Panc1 (cell line): ENCODE measurements at regions not wholly inside any gene's neighbourhood (a gene's known extent, or its start where the extent isn't known, plus 50 kb on each side); places are given as distances from the start of the nearest gene placed in this dataset.

Experiments used
- ATAC-seq: fragments of 200-7000 bp; cut with Tn5 transposase; 2 replicates; pipeline ENCODE4 v1.9.1; 2020; ENCODE audit warnings: mild to moderate bottlenecking, moderate library complexity
- BruUV-seq: library from RNA; stranded (reverse); fragments of 400-500 nt; replicated peaks from 2 replicates; lab custom pipeline; 2021; lab: Mats Ljungman, UMichigan
- CTCF ChIA-PET: fragments of 300-600 bp; sonication (Branson Sonifier 250); formaldehyde crosslinking; loops from one replicate; lab custom pipeline; 2022; ENCODE audit warnings: antibody characterized with exemption; lab: Charles Lee
- POLR2A ChIA-PET: fragments of 300-600 bp; sonication (Branson Sonifier 250); formaldehyde crosslinking; loops from one replicate; lab custom pipeline; 2022; ENCODE audit warnings: antibody characterized with exemption; lab: Charles Lee
- DNase-seq: peaks from one replicate; pipeline ENCODE4 v3.0.0-alpha.2; 2010; ENCODE audit warnings: low read depth, low spot score
- H3K27ac ChIP-seq: 2 replicates; pipeline ENCODE4 v1.5.1; 2011; ENCODE audit warnings: mild to moderate bottlenecking, low read length, inconsistent platforms
- H3K27me3 ChIP-seq: fragments of 200-500 bp; sonication (Bioruptor generic); 2 replicates; pipeline ENCODE4 v1.6.0; 2014; ENCODE audit warnings: low read length, inconsistent platforms; ENCODE audit not compliant: control insufficient read depth, insufficient read depth
- H3K36me3 ChIP-seq: fragments of 200-500 bp; sonication (Bioruptor generic); 2 replicates; pipeline ENCODE4 v1.5.1; 2014; ENCODE audit warnings: inconsistent platforms, mild to moderate bottlenecking, low read length, moderate library complexity; ENCODE audit not compliant: control insufficient read depth, insufficient read depth
- H3K4me1 ChIP-seq: 2 replicates; pipeline ENCODE4 v1.5.1; 2011; ENCODE audit warnings: inconsistent platforms, mild to moderate bottlenecking, low read length, moderate library complexity; ENCODE audit not compliant: control insufficient read depth, insufficient read depth
- H3K4me3 ChIP-seq, 2 experiments: 2 replicates each; pipeline ENCODE4 v1.5.1; 2011 to 2012; ENCODE audit warnings: low read depth in 2 of 2, low read length in 2 of 2, mild to moderate bottlenecking in 2 of 2, inconsistent platforms in 1 of 2, moderate library complexity in 1 of 2
- H3K9me3 ChIP-seq: fragments of 200-500 bp; sonication (Bioruptor generic); 2 replicates; pipeline ENCODE4 v1.5.1; 2014; ENCODE audit warnings: low read depth, mild to moderate bottlenecking, inconsistent platforms, low read length, moderate library complexity; ENCODE audit not compliant: control insufficient read depth, insufficient read depth
- POLR2AphosphoS5 ChIP-seq: IDR thresholded peaks from 2 replicates; pipeline ENCODE4 v1.6.1; 2012; ENCODE audit warnings: mild to moderate bottlenecking, low read depth, low read length, moderate library complexity
- SIN3A ChIP-seq: IDR thresholded peaks from 2 replicates; pipeline ENCODE4 v1.6.1; 2012; ENCODE audit warnings: low read depth, mild to moderate bottlenecking, low read length, moderate library complexity, borderline replicate concordance; ENCODE audit not compliant: insufficient read depth
- TCF7L2 ChIP-seq: IDR thresholded peaks from 2 replicates; pipeline ENCODE4 v1.6.1; 2011; ENCODE audit warnings: mild to moderate bottlenecking, low read depth, low read length, inconsistent platforms
- in situ Hi-C: cut with HindIII; loops from 2 replicates; pipeline ENCODE4 v1.10.0; 2016; ENCODE audit warnings: low sequenced_read_pairs, low pct_unique_long_range_greater_than_20kb
- intact Hi-C: fragments of 100-400 bp; cut with micrococcal nuclease; formaldehyde crosslinking; loops from one replicate; pipeline ENCODE4 v1.10.0; 2022; ENCODE audit not compliant: unreplicated experiment
- TF ChIP-seq, protein P1 (sequence below): fragments of 450-650 bp; IDR thresholded peaks from 2 replicates; pipeline ENCODE4 v1.5.1; 2017; ENCODE audit warnings: mild to moderate bottlenecking
- TF ChIP-seq, protein P2 (sequence below), 2 experiments: IDR thresholded peaks; 2 replicates each; pipeline ENCODE4 v1.6.1; 2011 to 2012; ENCODE audit warnings: low read depth in 2 of 2, control low read depth in 1 of 2, low read length in 1 of 2, mild to moderate bottlenecking in 1 of 2, moderate library complexity in 1 of 2; ENCODE audit not compliant: insufficient read depth in 1 of 2

DNA sequence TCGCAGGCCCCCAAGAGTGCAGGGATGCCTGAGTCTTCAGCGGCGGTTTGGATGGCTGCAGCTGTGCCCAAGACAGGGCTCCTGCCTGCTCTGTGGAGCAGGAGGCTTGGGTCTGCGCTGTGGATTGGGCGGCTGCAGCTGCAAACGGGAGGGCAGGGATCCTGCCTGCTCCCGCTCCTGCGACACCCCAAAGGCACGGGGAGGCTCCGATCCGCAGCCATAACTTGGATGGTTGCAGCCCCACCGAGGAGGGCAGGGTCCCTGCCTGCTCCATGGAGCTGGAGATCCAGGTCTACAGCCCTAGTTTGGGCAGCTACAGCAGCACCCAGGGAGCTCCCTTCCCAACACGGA, 898.8 kb upstream of the NEGR1 start:
- H3K4me3 ChIP-seq, result no peak overlapping the region
- TF ChIP-seq TCF7L2, result no peak
- TF ChIP-seq, protein P1, sequence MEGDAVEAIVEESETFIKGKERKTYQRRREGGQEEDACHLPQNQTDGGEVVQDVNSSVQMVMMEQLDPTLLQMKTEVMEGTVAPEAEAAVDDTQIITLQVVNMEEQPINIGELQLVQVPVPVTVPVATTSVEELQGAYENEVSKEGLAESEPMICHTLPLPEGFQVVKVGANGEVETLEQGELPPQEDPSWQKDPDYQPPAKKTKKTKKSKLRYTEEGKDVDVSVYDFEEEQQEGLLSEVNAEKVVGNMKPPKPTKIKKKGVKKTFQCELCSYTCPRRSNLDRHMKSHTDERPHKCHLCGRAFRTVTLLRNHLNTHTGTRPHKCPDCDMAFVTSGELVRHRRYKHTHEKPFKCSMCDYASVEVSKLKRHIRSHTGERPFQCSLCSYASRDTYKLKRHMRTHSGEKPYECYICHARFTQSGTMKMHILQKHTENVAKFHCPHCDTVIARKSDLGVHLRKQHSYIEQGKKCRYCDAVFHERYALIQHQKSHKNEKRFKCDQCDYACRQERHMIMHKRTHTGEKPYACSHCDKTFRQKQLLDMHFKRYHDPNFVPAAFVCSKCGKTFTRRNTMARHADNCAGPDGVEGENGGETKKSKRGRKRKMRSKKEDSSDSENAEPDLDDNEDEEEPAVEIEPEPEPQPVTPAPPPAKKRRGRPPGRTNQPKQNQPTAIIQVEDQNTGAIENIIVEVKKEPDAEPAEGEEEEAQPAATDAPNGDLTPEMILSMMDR, result no peak
- no peak for TF ChIP-seq POLR2AphosphoS5
- no peak for TF ChIP-seq SIN3A
- TF ChIP-seq, protein P2, sequence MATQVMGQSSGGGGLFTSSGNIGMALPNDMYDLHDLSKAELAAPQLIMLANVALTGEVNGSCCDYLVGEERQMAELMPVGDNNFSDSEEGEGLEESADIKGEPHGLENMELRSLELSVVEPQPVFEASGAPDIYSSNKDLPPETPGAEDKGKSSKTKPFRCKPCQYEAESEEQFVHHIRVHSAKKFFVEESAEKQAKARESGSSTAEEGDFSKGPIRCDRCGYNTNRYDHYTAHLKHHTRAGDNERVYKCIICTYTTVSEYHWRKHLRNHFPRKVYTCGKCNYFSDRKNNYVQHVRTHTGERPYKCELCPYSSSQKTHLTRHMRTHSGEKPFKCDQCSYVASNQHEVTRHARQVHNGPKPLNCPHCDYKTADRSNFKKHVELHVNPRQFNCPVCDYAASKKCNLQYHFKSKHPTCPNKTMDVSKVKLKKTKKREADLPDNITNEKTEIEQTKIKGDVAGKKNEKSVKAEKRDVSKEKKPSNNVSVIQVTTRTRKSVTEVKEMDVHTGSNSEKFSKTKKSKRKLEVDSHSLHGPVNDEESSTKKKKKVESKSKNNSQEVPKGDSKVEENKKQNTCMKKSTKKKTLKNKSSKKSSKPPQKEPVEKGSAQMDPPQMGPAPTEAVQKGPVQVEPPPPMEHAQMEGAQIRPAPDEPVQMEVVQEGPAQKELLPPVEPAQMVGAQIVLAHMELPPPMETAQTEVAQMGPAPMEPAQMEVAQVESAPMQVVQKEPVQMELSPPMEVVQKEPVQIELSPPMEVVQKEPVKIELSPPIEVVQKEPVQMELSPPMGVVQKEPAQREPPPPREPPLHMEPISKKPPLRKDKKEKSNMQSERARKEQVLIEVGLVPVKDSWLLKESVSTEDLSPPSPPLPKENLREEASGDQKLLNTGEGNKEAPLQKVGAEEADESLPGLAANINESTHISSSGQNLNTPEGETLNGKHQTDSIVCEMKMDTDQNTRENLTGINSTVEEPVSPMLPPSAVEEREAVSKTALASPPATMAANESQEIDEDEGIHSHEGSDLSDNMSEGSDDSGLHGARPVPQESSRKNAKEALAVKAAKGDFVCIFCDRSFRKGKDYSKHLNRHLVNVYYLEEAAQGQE (IDR thresholded peaks at IDR 0.05; ENCODE audit: insufficient read depth in 1 of 2, low read depth in 2 of 2, low read length in 1 of 2), result no peak
- H3K4me1 ChIP-seq, result no peaks in the 10 kb centered on the region
- CTCF ChIA-PET, result no interaction called here
- POLR2A ChIA-PET, result no interaction called here
- no TSS peak for BruUV-seq
- in situ Hi-C loops, result no loop called here
- no peaks in the 10 kb centered on the region for H3K9me3 ChIP-seq
- no peaks in the 10 kb centered on the region for H3K27me3 ChIP-seq
- ATAC-seq (no peak), DNase-seq (no peak)
- no peaks in the 10 kb centered on the region for H3K36me3 ChIP-seq
- intact Hi-C loops, result no loop called here
- no peak overlapping the region for H3K27ac ChIP-seq

GRCh38 chr1:73180397-73181189, 898.3 kb upstream of the NEGR1 start:
- intact Hi-C loops (no loop called here), in situ Hi-C loops (no loop called here)
- DNase-seq, result no peak
- POLR2A ChIA-PET, result no interaction called here
- TF ChIP-seq SIN3A (no peak), TCF7L2 (no peak), POLR2AphosphoS5 (no peak)
- TF ChIP-seq, protein P1, result no peak
- TF ChIP-seq, protein P2 (IDR thresholded peaks at IDR 0.05; ENCODE audit: insufficient read depth in 1 of 2, low read depth in 2 of 2, low read length in 1 of 2), result no peak
- CTCF ChIA-PET, result no interaction called here
- BruUV-seq, result no TSS peak
- Histone ChIP-seq H3K27ac (no peak overlapping the region), H3K4me1 (no peaks in the 10 kb centered on the region), H3K4me3 (no peak overlapping the region), H3K36me3 (no peaks in the 10 kb centered on the region), H3K27me3 (no peaks in the 10 kb centered on the region), H3K9me3 (no peaks in the 10 kb centered on the region)
- ATAC-seq, result no peak; the same call in 1 of the 2 replicates
